SW480 (cell line): ENCODE measurements at regions not wholly inside any gene's neighbourhood (a gene's known extent, or its start where the extent isn't known, plus 50 kb on each side); places are given as distances from the start of the nearest gene placed in this dataset.
"Not testable (repeated sequence)": the region's sequence is repeated elsewhere in the genome, so short reads cannot be mapped to it uniquely, and the experiment has no call there.

Experiments
- DNase-seq: peaks from one replicate; pipeline ENCODE4 v3.0.0-alpha.2; 2016; ENCODE audit warnings: low spot score

DNA sequence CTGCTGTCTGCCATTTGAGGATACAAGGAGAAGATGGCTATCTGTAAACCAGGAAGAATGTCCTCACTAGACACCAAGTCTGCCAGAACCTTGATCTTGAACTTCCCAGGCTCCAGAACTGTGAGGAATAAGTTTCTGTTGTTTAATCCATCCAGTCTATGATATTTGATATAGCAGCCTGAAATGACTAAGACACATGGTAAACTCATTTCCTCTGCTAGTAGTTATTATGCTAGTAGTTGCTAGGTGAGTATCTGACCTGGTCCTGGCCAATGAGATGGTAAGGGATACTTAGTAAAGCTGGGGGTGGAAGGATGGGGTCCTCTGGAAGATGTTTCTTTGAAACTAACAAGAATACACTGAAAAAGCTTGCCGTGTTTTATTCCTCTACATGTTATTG is 280.7 kb upstream of the ARHGEF26 start:
- no peak for DNase-seq

DNA sequence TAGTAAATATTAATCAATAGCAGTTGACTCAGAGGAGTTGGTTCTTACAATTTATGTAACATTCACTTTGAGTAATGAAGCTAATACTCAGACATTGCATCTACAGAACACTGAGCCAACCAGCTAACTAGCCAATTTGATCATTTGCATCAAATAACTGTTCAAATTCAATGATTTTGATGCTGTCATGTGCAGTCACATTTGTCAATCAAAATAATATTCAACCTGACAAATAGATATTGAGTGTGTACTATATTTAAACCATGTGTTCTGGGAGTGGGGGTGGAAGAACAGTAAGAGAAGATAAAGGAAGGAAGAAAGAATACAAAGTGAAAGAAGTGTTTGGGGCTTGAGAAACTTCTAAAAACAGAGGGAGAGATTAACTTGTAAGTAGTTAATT is 277.2 kb upstream of the ARHGEF26 start:
- DNase-seq: no peak

DNA sequence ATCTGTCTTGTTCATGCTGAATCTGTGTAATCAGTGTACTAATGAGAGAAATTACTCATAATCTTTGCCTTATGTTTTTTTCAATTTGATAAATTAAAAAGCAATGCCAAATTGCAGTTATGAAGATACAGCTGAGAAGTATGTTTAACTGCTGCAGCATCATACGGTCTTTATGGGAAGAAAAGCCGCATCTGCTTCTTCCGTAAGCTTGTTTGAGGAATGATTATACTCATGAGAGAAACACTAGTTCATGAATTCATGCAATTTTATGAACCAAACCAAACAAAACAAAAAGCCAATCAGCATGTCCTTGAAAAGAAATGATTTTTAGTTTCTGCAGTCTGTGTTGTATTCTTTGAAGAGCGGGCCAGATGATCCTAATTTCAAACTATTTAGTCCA is 275.9 kb upstream of the ARHGEF26 start:
- DNase-seq: no peak

- DNase-seq: no peak
Measured at GRCh38 chr3:153848702-153849101, 272.5 kb upstream of the ARHGEF26 start.

DNA sequence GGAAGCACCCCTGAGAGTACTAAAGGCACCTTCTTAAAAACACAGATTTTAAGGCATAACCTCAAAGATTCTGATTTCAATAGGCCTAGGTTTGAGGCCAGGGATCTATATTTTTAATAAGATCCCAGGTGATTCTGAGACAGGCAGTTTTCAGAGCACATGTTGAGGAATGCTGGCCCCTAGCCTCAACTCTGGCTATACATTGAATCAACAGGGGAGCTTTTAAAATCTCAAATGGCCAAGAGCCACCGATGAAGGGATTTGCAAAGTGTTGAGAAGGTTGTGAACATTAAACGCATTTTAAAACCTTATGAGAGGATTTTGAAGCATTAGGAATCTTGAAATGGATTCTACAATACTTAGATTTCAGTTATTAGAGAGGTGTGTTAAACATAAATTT is 268.8 kb upstream of the ARHGEF26 start:
- no peak for DNase-seq

GRCh38 chr3:153853163-153853562 is 268.0 kb upstream of the ARHGEF26 start:
- no peak for DNase-seq

DNA sequence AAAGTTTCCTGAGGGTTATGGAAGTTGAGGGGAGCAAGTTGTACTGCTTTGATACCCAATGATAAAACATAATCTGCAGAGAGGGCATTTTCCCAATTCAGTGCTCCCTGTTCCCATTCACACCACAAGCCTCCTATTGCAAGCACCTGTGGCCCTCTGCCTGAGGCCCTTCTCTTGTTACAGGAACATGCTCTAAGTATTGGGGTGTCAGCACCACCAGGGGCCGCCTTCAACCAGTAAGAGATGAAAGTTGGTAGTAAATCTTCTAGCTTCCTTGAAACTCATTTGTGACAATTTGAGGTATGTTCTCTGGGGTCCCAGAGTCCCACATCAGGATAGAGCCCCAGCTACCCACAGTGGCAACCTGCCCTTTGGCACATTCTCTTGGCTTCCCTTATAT is 265.4 kb upstream of the ARHGEF26 start:
- DNase-seq: no peak

DNA sequence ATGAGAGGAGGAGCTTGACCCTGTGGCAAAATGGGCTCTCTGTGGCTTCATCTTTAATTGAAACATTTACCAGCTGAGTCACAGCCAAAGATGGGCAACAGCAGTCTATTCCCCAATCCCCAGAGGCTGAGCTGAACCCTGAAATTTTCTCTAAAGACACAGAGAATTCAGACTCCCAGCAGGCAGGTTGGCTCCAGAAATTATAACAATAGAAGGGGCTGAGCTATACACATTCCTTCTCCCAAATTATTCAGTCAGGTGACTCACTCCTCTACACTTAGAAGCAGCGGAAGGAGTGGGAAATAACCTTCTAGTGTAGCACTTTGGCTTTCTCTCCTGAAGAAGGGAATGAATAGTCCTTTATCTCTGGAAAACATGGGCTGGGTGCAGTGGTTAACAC is 264.3 kb upstream of the ARHGEF26 start:
- DNase-seq: no peak

DNA sequence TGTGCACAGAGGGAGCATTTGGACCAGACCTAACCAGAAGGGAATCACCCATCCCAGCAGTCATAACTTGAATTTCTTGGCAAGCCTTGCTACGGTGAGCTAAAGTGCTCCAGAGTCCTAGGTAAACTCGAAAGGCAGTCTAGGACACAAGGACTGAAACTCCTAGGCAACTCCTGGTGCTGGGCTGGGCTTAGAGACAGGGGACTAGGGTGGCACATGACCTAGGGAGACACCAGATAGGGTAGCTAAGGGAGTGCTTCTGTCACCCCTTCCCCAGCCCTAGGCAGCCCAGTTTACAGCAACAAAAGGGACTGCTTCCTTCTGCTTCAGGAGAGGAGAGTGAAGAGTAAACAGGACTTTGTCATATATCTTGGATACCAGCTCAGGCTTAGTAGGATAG is 256.4 kb upstream of the ARHGEF26 start:
- no peak for DNase-seq

DNA sequence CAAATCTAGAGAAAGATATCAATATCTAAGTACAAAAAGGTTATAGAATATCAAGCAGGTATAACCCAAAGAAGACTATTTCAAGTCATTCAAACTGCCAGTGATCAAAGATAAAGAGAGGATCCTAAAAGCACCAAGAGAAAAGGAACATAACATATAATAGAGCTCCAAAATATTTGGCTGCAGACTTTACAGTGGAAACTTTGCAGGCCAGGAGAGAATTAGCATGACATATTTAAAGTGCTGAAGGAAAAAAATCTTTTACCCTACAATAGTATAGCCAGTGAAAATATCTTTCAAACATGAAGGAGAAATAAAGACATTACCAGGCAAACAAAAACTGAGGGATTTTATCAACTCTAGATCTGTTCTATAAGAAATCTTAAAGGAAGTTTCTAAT is 254.3 kb upstream of the ARHGEF26 start:
- DNase-seq: no peak

DNA sequence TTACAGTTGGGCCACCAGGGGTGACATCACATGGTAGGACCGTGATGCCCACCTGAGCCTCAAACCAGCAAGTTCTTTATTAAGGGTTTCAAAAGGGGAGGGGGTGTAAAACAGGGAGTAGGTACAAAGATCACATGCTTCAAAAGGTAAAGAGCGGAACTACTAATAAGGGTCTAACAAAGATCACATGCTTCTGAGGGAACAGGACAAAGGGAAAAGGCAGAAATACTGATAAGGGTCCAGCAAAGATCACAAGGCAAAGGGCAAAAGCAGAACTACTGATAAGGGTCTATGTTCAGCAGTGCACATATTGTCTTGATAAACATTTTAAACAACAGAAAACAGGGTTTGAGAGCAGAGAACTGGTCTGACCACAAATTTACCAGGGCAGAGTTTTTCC is 246.8 kb upstream of the ARHGEF26 start:
- DNase-seq: not testable (repeated sequence)

DNA sequence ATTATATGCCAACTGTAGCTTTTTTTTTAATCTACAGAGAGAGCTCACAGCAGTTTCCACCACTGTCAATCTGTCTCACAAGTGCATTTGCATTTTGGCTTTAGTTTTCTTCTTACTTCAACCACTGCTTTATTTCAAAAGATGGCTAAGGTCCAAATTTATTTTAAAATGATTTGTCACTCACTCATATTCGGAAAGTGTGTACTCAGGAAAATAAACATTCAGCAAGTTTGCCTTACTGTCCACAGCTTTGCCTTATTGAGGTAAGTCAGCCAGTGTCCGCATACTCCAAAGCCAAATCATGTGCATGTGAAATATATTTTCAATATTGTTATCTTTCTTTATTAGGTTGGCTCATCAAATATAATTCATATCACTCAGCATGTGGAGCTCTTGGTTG is 240.7 kb upstream of the ARHGEF26 start:
- no peak for DNase-seq

DNA sequence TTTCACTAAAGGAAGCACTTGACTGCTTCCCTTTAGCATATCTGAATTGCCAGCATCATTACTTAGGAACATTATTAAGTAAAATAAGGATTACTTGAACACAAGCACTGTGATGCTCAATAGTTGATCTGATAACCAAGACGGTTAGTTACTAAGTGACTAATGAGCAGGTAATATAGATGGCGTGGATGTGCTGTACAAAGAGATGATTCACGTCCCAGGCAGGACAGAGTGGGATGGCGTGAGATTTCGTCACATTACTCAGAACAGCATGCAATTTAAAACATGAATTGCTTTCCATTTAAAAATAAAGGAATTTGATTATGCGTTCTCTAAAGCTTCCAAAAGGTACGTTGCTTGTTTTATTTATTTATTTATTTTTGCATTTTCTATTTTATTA is 240.0 kb upstream of the ARHGEF26 start:
- no peak for DNase-seq

DNA sequence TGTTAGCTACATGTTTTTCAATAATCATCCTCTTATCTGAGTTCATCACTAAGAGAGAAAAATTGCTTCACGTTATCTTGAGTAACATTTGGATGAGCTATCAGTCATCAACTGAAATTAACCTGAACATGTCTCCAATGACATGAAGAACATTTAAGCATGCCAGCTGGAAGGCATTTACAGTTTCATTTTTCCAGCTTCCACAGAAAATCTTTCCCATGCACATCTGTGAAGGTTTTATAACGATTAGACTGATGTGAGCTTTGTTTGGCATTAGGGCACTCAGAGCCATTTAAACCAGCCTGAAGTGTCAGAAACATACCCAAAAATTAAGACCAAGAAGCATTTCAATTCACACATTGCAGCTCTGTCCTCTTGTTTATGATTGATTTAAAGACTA is 235.8 kb upstream of the ARHGEF26 start:
- DNase-seq: no peak

DNA sequence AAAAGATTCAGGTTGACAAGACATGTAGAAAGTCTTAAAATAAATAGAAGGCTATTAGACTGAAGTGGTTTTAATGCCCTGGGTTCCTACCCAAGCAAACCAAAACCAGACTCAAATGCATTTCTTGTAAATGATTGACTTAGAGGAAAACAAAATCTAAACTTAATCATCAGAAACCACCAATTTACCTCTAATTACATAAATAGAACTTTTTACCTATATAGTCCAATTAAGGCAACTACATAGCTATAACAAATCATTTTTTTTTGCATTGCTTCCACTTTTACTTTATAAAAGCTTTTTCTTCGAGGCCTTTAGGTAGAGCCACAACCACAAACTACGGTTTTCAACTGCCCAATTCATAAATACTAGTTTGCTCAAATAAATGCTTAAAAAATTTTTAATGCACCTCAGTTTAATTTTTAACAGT is 231.3 kb upstream of the ARHGEF26 start:
- DNase-seq: no peak

- DNase-seq: no peak
Measured at GRCh38 chr3:153892126-153892525, 229.1 kb upstream of the ARHGEF26 start.

GRCh38 chr3:153894857-153895256 is 226.3 kb upstream of the ARHGEF26 start:
- no peak for DNase-seq

DNA sequence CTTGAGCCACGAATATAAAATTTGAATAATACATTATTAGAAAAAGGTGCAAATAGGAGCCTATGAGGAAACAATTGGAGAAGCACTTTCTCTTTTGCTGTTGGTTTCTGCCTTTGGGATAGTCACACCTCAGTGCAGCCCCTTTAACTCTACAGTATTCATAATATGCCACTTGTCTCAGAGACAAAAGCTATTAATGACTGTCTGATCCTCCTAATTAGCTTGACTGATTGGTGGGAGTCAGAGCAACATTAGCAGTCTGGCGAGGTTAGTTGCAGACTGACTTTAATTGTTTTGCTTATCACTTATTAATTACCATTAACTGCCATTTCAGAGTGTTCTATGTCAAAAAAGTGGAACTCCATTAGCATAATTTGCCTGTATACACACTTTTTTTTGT is 225.0 kb upstream of the ARHGEF26 start:
- DNase-seq: no peak

DNA sequence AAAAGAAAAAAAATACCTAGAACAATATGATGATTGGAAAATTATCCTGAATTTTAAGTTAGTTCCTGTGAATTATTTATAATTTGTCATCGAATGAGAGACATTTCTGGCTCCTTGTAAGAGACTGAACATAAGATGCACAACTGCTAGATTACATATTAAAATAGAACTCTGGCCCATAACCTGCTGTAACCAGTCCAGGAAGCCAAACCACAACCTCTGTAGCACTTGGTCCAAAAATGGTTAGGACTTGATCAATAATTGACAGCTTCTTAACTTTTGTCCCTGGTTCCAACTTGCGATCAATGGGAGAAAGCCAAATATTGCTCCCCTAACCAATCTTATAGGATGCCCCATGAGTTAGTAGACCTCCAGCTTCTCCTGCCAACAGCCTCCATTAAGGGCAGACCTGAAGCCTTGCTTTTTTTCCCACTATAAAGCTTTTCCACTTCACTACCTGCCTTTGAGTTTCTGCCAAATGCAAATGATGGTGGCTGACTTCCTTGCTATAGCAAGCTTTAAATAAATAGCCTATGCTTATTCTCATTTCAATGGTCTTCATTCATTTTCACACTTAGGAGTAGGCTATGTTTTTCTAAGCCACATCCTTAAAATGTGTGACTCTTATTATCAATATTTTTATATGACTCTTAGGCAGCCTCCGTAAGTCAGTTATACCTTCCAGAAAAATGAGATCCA is 224.0 kb upstream of the ARHGEF26 start:
- DNase-seq: no peak

DNA sequence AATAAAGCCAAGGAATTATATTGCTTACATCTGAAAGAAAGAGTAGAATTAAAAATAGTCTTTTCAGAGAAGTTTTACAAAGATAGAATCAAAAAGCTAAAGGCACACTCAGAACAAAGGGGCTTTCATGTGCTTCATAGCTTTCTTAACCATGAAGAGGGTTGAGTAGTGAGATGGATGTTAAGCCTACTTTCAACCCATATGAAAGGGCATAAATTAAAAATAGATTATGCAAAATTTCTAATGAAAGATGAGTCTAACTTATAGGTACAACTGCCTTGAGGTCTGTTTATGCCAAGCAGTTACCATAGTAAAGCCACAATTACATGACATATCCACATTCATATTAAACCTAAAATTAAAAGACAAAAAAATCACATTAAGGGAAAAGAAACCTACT is 223.3 kb upstream of the ARHGEF26 start:
- DNase-seq: no peak

- DNase-seq: peak; percentile 52
Measured at GRCh38 chr3:153901152-153901551, 220.0 kb upstream of the ARHGEF26 start.

- DNase-seq: no peak
Measured at GRCh38 chr3:153901991-153902390, 219.2 kb upstream of the ARHGEF26 start.

DNA sequence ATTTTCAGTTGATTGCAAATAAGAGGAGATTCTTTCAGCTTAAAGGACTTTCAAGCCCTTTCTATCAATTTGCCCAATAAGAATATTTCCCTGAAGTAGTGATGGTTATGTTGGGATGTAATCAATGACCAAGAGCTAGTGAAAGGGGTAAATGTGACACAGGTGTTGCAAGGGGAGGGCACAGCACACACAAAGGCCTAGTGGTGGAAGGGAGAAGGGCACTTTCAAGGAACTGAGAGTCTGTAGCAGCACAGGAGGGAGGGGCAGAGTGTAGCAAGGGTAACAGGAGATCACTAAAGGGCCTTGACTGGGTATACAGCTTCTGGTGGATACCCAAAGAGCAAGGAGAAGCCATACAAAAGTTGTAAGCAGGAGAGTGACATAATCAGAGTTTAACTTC is 217.8 kb upstream of the ARHGEF26 start:
- DNase-seq: no peak

DNA sequence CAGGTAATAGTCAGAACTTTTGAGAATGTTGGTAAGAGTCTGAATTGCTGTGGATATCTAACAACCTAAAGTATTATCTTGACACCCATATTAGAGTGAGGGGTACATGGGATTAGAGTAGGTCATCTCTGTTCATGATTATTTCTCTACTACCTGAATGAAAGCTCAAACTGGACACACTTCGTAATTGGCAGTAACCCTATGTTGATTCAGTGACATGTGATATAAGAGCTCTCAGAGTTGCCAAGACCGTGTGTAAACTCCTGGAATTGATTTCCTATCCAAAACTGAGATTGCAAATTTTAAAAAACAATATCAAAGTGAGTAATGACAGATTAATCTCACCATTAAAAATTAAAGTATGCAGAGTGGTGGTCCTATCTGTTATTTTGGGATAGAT is 214.8 kb upstream of the ARHGEF26 start:
- DNase-seq: no peak

GRCh38 chr3:153910387-153910786 is 210.8 kb upstream of the ARHGEF26 start:
- DNase-seq: no peak
